ENCODE measurements at regions not wholly inside any gene's neighbourhood (a gene's known extent, or its start where the extent isn't known, plus 50 kb on each side); places are given as distances from the start of the nearest gene placed in this dataset.

GRCh38 chr18:73597832-73598615 is 549.6 kb downstream of the FBXO15 start (continued):
- TF ChIP-seq ZNF462 (CRISPR knock-in tag; IDR thresholded peaks at IDR 0.05) (no peak), EZH2 (IDR thresholded peaks at IDR 0.05; ENCODE audit: low read depth, unreplicated experiment) (no peak), JUNB (IDR thresholded peaks at IDR 0.05; ENCODE audit: unreplicated experiment) (no peak), EZH2phosphoT487 (IDR thresholded peaks at IDR 0.05; ENCODE audit: unreplicated experiment) (no peak), CTCF (conservative IDR thresholded peaks at IDR 0.05; ENCODE audit: low read depth in 2 of 2) (no peak)

- Histone ChIP-seq H3K36me3 (ENCODE audit: insufficient read depth) (no peaks in the 10 kb centered on the region), H3K79me2 (replicated peaks; ENCODE audit: insufficient read depth) (no peaks in the 10 kb centered on the region), H4K20me1 (replicated peaks; ENCODE audit: insufficient read depth) (no peaks in the 10 kb centered on the region), H3K27ac (ENCODE audit: low read depth) (no peak overlapping the region), H3F3A (replicated peaks; ENCODE audit: low read depth) (no peaks in the 10 kb centered on the region), H3K4me2 (no peak overlapping the region), H2AFZ (no peak overlapping the region), H3K27me3 (ENCODE audit: insufficient read depth) (no peaks in the 10 kb centered on the region), H3K4me3 (no peak overlapping the region), H3K9me2 (ENCODE audit: insufficient read depth) (no peaks in the 10 kb centered on the region; the same call in 1 of the 2 replicates), H3K4me1 (ENCODE audit: insufficient read depth) (no peaks in the 10 kb centered on the region)
- ATAC-seq: no peak
- H3K36me3 Mint-ChIP-seq (ENCODE audit: low read depth): no peaks in the 10 kb centered on the region
- DNase-seq (ENCODE audit: low spot score): no peak
- H3K9me3 Mint-ChIP-seq: no peaks in the 10 kb centered on the region; the same call in 2 of the 3 replicates
- peaks cover 6% of the 10 kb centered on the region for H3K27me3 Mint-ChIP-seq (ENCODE audit: insufficient read depth, low read depth, poor library complexity)
- no peak overlapping the region for H3K27ac Mint-ChIP-seq
- no peak overlapping the region for H3K4me3 Mint-ChIP-seq
- peaks cover 8% of the 10 kb centered on the region; the same call in 2 of the 3 replicates for H3K4me1 Mint-ChIP-seq
- TF ChIP-seq EZH2 (IDR thresholded peaks at IDR 0.05; ENCODE audit: low read depth, unreplicated experiment) (no peak), EZH2phosphoT487 (IDR thresholded peaks at IDR 0.05; ENCODE audit: unreplicated experiment) (no peak), ETS1 (IDR thresholded peaks at IDR 0.05) (no peak), REST (IDR thresholded peaks at IDR 0.05; ENCODE audit: unreplicated experiment) (no peak), ZNF331 (CRISPR knock-in tag; IDR thresholded peaks at IDR 0.05; ENCODE audit: low read depth) (no peak)
Measured at GRCh38 chr18:73594749-73595148, 552.9 kb downstream of the FBXO15 start.

Measured in GM23338 (cell line).